MCF 10A (cell line): ENCODE measurements at regions not wholly inside any gene's neighbourhood (a gene's known extent, or its start where the extent isn't known, plus 50 kb on each side); places are given as distances from the start of the nearest gene placed in this dataset.

Experiments
- BruUV-seq: library from RNA; stranded (reverse); fragments of 400-500 nt; replicated peaks from 2 replicates; lab custom pipeline; 2021; lab: Mats Ljungman, UMichigan
- CTCF ChIA-PET: fragments of 300-600 bp; sonication (Branson Sonifier 250); formaldehyde crosslinking; extraction: SDS; loops from one replicate; lab custom pipeline; 2021; ENCODE audit warnings: antibody characterized with exemption, inconsistent platforms; lab: Yijun Ruan, JAX
- POLR2A ChIA-PET: fragments of 300-600, 350-650 bp; sonication (Branson Sonifier 250); formaldehyde crosslinking; extraction: SDS; loops from one replicate; lab custom pipeline; 2020; ENCODE audit warnings: antibody characterized with exemption, inconsistent platforms; lab: Yijun Ruan, JAX
- DNase-seq: peaks from one replicate; pipeline ENCODE4 v3.0.0-alpha.2; 2018; ENCODE audit not compliant: unreplicated experiment
- H3K27ac Mint-ChIP-seq: one replicate; pipeline ENCODE4 v1.8.0; 2022; ENCODE audit warnings: mild to moderate bottlenecking, low read depth, mixed read lengths; ENCODE audit not compliant: unreplicated experiment
- H3K27me3 Mint-ChIP-seq: one replicate; pipeline ENCODE4 v1.8.0; 2022; ENCODE audit warnings: mixed read lengths; ENCODE audit not compliant: insufficient read depth, unreplicated experiment
- H3K36me3 Mint-ChIP-seq: one replicate; pipeline ENCODE4 v1.8.0; 2022; ENCODE audit warnings: mild to moderate bottlenecking, moderate library complexity, mixed read lengths; ENCODE audit not compliant: insufficient read depth, unreplicated experiment
- H3K4me1 Mint-ChIP-seq: one replicate; pipeline ENCODE4 v1.8.0; 2022; ENCODE audit warnings: mixed read lengths; ENCODE audit not compliant: insufficient read depth, unreplicated experiment
- H3K4me3 Mint-ChIP-seq: one replicate; pipeline ENCODE4 v1.8.0; 2022; ENCODE audit warnings: mild to moderate bottlenecking, moderate library complexity, mixed read lengths; ENCODE audit not compliant: unreplicated experiment
- H3K9me3 Mint-ChIP-seq: one replicate; pipeline ENCODE4 v1.8.0; 2022; ENCODE audit warnings: mixed read lengths; ENCODE audit not compliant: unreplicated experiment
- intact Hi-C: fragments of 100-400 bp; cut with micrococcal nuclease; formaldehyde crosslinking; loops from 2 replicates; pipeline ENCODE4 v1.14.1; 2022
- TF ChIP-seq, protein P1 (sequence below): fragments of 200-600 bp; IDR thresholded peaks from one replicate; pipeline ENCODE4 v1.8.0; 2022; ENCODE audit warnings: antibody characterized with exemption, mild to moderate bottlenecking; ENCODE audit not compliant: unreplicated experiment

DNA sequence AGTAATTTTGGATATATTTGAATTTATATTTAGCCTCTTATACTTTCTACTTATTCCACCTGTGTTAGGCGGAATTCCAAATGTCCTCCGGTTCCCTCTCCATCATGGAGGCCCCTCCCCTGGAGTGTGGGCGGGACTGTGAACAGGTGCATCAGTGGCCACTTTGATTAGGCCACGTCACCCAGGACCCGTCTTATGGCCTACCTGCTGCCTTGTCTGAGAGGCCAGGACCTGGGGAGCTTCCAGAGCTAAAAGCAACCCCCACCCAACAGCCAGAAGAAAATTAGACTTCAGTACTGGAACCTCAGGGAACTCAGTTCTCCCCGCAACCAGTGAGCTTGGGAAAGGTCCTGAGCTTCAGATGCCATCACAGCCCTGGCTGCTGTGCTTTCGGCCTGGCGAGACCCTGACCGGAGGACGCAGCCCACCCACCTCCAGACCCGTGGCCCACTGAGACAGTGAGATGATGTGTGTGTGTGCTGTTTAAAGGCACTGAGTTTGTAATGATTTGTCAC lies 200.2 kb upstream of the SOX1 start:
- no peaks in the 10 kb centered on the region for H3K36me3 Mint-ChIP-seq
- POLR2A ChIA-PET, result no interaction called here
- DNase-seq, result no peak
- intact Hi-C loops, result no loop called here
- BruUV-seq, result no TSS peak
- CTCF ChIA-PET, result no interaction called here
- no peaks in the 10 kb centered on the region for H3K27me3 Mint-ChIP-seq
- no peak overlapping the region for H3K4me3 Mint-ChIP-seq
- no peak overlapping the region for H3K27ac Mint-ChIP-seq
- TF ChIP-seq, protein P1, sequence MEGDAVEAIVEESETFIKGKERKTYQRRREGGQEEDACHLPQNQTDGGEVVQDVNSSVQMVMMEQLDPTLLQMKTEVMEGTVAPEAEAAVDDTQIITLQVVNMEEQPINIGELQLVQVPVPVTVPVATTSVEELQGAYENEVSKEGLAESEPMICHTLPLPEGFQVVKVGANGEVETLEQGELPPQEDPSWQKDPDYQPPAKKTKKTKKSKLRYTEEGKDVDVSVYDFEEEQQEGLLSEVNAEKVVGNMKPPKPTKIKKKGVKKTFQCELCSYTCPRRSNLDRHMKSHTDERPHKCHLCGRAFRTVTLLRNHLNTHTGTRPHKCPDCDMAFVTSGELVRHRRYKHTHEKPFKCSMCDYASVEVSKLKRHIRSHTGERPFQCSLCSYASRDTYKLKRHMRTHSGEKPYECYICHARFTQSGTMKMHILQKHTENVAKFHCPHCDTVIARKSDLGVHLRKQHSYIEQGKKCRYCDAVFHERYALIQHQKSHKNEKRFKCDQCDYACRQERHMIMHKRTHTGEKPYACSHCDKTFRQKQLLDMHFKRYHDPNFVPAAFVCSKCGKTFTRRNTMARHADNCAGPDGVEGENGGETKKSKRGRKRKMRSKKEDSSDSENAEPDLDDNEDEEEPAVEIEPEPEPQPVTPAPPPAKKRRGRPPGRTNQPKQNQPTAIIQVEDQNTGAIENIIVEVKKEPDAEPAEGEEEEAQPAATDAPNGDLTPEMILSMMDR, result no peak
- peaks cover 34% of the 10 kb centered on the region for H3K9me3 Mint-ChIP-seq
- no peaks in the 10 kb centered on the region for H3K4me1 Mint-ChIP-seq

DNA sequence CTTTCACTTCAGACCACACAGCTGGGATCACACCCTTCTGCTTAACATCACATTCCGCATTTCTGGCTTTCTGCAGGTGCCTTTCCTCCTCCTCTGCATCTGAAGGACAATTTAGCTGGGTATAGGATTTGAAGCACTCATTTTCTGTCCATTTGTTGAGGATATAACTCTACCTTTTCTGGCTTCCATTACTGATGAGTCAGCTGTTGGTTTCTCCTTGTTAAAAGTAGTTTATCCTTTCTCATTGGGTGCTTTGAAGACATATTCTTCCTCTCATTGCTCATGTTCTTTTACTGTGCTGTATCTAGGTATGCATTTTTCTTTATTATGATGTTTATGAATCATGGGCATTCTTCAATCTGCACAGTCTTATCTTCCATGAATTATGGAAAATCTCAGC lies 199.3 kb upstream of the SOX1 start:
- TF ChIP-seq, protein P1, result no peak
- intact Hi-C loops, result no loop called here
- H3K27ac Mint-ChIP-seq, result no peak overlapping the region
- DNase-seq, result no peak
- CTCF ChIA-PET, result interaction anchor here (0.6 kb wide), 1 partner anchor 96 kb away, joined by 3 read pairs; no protein-coding TSS in a partner anchor
- POLR2A ChIA-PET, result no interaction called here
- no peaks in the 10 kb centered on the region for H3K36me3 Mint-ChIP-seq
- peaks cover 34% of the 10 kb centered on the region for H3K9me3 Mint-ChIP-seq
- no peaks in the 10 kb centered on the region for H3K4me1 Mint-ChIP-seq
- no TSS peak for BruUV-seq
- no peaks in the 10 kb centered on the region for H3K27me3 Mint-ChIP-seq
- H3K4me3 Mint-ChIP-seq, result no peak overlapping the region

DNA sequence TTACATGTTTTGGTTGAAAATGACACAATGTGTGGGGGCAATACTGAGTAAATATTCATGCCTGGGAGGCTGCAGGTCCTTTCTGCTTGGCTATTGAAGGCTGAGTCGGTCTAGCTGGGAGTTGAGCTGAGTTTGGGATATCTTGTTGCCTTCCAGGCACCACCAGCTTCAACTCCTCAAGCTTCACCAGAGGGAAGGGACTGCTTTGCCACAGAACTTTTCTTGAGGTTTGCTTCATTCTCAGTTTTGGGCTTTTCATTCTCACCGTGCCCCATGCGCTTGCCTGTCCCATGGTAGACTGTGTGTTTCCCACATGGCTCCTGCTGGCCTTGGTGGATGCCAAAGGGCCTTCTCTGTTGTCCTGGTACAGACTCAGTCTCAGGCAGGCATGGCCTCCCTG lies 198.2 kb upstream of the SOX1 start:
- BruUV-seq, result no TSS peak
- intact Hi-C loops, result no loop called here
- DNase-seq, result no peak
- TF ChIP-seq, protein P1, result no peak
- Mint-ChIP-seq H3K9me3 (peaks cover 41% of the 10 kb centered on the region), H3K36me3 (no peaks in the 10 kb centered on the region), H3K4me3 (no peak overlapping the region), H3K27ac (no peak overlapping the region), H3K27me3 (no peaks in the 10 kb centered on the region), H3K4me1 (no peaks in the 10 kb centered on the region)
- POLR2A ChIA-PET, result no interaction called here
- CTCF ChIA-PET, result no interaction called here

DNA sequence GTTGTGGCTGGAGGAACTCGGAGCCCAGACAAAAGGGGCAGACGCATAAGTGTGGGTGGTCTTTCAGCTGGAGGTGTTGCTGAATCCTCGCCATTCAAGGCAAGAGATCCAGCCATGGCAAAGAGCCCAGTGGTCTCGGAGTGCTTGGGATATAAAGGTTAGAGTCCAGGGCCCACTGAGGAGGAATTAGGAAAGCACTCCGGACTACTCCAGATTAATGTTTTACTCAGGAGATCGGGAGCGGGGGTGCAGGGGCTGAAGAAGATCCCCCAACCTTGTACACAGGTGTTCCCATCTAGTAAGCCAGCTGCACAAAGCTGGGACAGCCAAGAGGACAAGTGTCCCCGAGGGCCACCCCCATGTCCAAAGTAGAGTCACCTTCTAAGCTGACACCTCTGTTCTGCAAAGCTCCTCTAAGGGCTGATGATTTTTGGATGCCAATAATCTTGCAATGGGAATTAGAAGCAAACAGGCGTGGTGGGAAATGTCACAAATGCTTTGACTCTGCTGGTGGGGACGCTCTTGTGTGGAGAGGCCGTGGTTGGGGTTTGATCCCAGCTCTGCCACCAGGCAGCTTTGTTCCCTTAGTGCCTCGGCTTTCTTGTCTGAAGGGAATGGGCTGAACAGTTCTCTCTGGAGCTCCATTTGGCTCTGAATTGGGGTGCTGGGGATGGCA lies 194.3 kb upstream of the SOX1 start:
- TF ChIP-seq, protein P1, result no peak
- no peak for DNase-seq
- H3K36me3 Mint-ChIP-seq, result no peaks in the 10 kb centered on the region
- no peaks in the 10 kb centered on the region for H3K27me3 Mint-ChIP-seq
- no peak overlapping the region for H3K27ac Mint-ChIP-seq
- no peak overlapping the region for H3K4me3 Mint-ChIP-seq
- ChIA-PET POLR2A (no interaction called here), CTCF (no interaction called here)
- peaks cover 37% of the 10 kb centered on the region for H3K9me3 Mint-ChIP-seq
- intact Hi-C loops, result no loop called here
- BruUV-seq, result no TSS peak
- H3K4me1 Mint-ChIP-seq, result no peaks in the 10 kb centered on the region
